Large intestine (tissue), 3 donors: ENCODE measurements at regions not wholly inside any gene's neighbourhood (a gene's known extent, or its start where the extent isn't known, plus 50 kb on each side); places are given as distances from the start of the nearest gene placed in this dataset.

Experiments used
- DNase-seq, 2 donors: peaks; one replicate each; pipeline versions ENCODE4 v3.0.0 to v3.0.0-alpha.2; 2013
- H3K27ac ChIP-seq: one replicate; pipeline ENCODE4 v1.5.1; 2013; ENCODE audit warnings: low read length
- H3K27me3 ChIP-seq: 2 replicates; pipeline ENCODE4 v1.6.1; 2013; ENCODE audit warnings: low read length; ENCODE audit not compliant: control insufficient read depth, insufficient read depth
- H3K36me3 ChIP-seq: 2 replicates; pipeline ENCODE4 v1.6.1; 2013; ENCODE audit warnings: low read length; ENCODE audit not compliant: control insufficient read depth, insufficient read depth
- H3K4me1 ChIP-seq: one replicate; pipeline ENCODE4 v1.6.1; 2013; ENCODE audit warnings: low read length; ENCODE audit not compliant: control insufficient read depth, insufficient read depth
- H3K4me3 ChIP-seq: one replicate; pipeline ENCODE4 v1.5.1; 2013; ENCODE audit warnings: low read length
- H3K9me3 ChIP-seq: one replicate; pipeline ENCODE4 v1.6.1; 2013; ENCODE audit warnings: mild to moderate bottlenecking, low read depth, low read length, moderate library complexity; ENCODE audit not compliant: control insufficient read depth
- WGBS: methylation state at CpG from one replicate; pipeline ENCODE4 v1.1.5; 2013; ENCODE audit warnings: low lambda C conversion rate; ENCODE audit not compliant: insufficient coverage; 5-methylcytosine and 5-hydroxymethylcytosine counted together

GRCh38 chr6:109295774-109296156 lies 86.5 kb downstream of the CD164 start:
- DNase-seq, result no peak
- Histone ChIP-seq H3K27me3 (no peaks in the 10 kb centered on the region), H3K4me3 (no peak overlapping the region), H3K4me1 (peaks cover 48% of the 10 kb centered on the region), H3K9me3 (no peaks in the 10 kb centered on the region), H3K27ac (peak overlapping the region; percentile 48), H3K36me3 (no peaks in the 10 kb centered on the region)
- no CpG with 5 or more reads among the region's 3 CpGs for WGBS

DNA sequence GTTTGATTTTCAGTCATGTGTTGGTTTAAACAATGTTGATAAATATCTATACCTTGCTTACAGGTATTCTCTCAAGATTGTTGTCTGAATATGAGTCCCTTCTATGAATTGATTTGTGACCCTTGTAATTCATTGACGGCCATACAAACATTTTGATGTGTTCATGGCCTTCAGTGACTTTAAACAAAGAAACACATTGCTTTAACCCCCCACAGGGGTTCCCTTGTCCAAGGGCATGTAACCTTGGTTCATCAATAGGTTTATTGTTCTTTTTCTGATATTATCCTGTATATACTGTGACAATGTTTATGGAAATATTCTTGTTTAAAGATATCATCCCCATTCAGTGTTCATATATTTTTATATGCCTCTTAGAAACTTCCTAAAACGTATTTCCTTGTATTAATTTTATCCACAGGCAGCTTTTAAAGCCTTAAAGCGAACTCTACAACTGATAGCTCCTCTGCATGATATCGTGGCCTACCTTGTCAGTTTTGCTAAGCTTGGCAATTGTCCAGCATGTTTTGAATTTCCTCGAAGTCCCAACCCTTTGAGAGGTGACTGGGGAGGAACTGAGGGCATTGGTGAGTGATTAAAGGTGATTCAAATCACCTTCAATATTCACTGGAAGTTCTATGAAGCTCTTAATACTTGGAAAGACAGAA lies 87.0 kb downstream of the CD164 start:
- Histone ChIP-seq H3K36me3 (no peaks in the 10 kb centered on the region), H3K27ac (peak overlapping the region; percentile 48), H3K4me3 (no peak overlapping the region), H3K4me1 (peaks cover 44% of the 10 kb centered on the region), H3K9me3 (peaks cover 4% of the 10 kb centered on the region), H3K27me3 (no peaks in the 10 kb centered on the region)
- WGBS, result 29% methylated on average over 1 of the region's 5 CpGs
- peak in 1 of 2 donors; percentile 63 for DNase-seq

- Histone ChIP-seq H3K4me1 (peaks cover 36% of the 10 kb centered on the region), H3K27me3 (no peaks in the 10 kb centered on the region), H3K36me3 (no peaks in the 10 kb centered on the region), H3K9me3 (peaks cover 6% of the 10 kb centered on the region), H3K4me3 (no peak overlapping the region), H3K27ac (no peak overlapping the region)
- WGBS, result 89% methylated on average over 1 of the region's 2 CpGs
- DNase-seq, result no peak
Measured at GRCh38 chr6:109292983-109293586, 89.2 kb downstream of the CD164 start.

GRCh38 chr6:109292420-109292819 lies 89.8 kb downstream of the CD164 start:
- H3K27ac ChIP-seq, result no peak overlapping the region
- H3K36me3 ChIP-seq, result no peaks in the 10 kb centered on the region
- peaks cover 29% of the 10 kb centered on the region for H3K4me1 ChIP-seq
- H3K4me3 ChIP-seq, result no peak overlapping the region
- H3K9me3 ChIP-seq, result peaks cover 6% of the 10 kb centered on the region
- no CpG with 5 or more reads among the region's 2 CpGs for WGBS
- peak in 1 of 2 donors; percentile 19 for DNase-seq
- H3K27me3 ChIP-seq, result no peaks in the 10 kb centered on the region

GRCh38 chr6:109291902-109292301 lies 90.4 kb downstream of the CD164 start:
- no peak overlapping the region for H3K27ac ChIP-seq
- no peak overlapping the region for H3K4me3 ChIP-seq
- H3K9me3 ChIP-seq, result peaks cover 6% of the 10 kb centered on the region
- H3K27me3 ChIP-seq, result no peaks in the 10 kb centered on the region
- no peaks in the 10 kb centered on the region for H3K36me3 ChIP-seq
- DNase-seq, result no peak
- WGBS, result no CpG with 5 or more reads among the region's 2 CpGs
- peaks cover 24% of the 10 kb centered on the region for H3K4me1 ChIP-seq

DNA sequence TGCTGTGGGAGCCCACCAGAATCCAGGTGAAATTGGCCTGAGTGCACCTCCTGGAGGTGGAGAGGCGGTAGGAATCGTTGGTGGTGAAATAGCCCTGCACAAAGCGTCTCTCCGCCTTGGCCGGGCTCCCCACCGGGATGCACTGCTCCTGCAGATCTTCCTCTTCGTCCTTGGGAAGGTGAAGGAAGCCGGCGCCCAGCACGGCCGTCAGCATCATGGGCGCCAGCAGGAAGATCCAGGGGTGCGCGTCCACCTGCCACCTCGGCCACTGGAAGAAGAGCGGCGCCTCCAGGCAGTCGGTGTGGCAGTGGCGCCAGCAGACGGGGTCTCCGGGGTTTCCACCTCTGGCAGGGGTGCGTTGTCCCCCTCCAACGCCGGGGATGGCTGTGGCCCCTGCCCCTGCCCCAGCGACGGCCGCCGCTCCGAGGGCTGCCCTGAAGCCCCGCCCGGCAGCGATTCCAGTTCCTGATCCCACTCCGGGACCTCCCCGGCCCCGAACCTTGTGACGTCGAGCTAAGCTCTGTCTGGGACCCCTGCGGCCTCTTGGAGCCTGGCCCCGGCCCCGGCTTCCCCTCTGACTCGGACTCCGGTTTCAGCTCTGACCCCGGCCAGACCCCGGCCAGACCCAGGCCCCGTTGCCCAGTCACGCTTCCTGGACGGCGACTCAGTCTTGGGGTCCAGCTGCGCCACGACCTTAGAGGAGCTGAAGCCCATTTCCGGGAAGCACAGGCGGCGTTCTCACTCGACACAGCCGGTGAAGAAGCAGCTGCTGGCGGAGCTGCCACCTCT lies 91.9 kb downstream of the CD164 start:
- Histone ChIP-seq H3K27ac (no peak overlapping the region), H3K27me3 (no peaks in the 10 kb centered on the region), H3K4me3 (no peak overlapping the region), H3K36me3 (no peaks in the 10 kb centered on the region), H3K4me1 (peaks cover 20% of the 10 kb centered on the region), H3K9me3 (peaks cover 6% of the 10 kb centered on the region)
- DNase-seq, result no peak
- no CpG with 5 or more reads among the region's 56 CpGs for WGBS

GRCh38 chr6:109285366-109285765 lies 96.9 kb downstream of the CD164 start:
- Histone ChIP-seq H3K9me3 (peaks cover 3% of the 10 kb centered on the region), H3K27me3 (no peaks in the 10 kb centered on the region), H3K36me3 (no peaks in the 10 kb centered on the region), H3K4me1 (peaks cover 11% of the 10 kb centered on the region), H3K4me3 (no peak overlapping the region), H3K27ac (no peak overlapping the region)
- no CpG with 5 or more reads among the region's 3 CpGs for whole genome bisulfite sequencing
- peak in 1 of 2 donors; percentile 27 for DNase-seq

- H3K27me3 ChIP-seq, result no peaks in the 10 kb centered on the region
- H3K9me3 ChIP-seq, result no peaks in the 10 kb centered on the region
- H3K4me1 ChIP-seq, result peaks cover 11% of the 10 kb centered on the region
- H3K36me3 ChIP-seq, result no peaks in the 10 kb centered on the region
- no peak overlapping the region for H3K4me3 ChIP-seq
- WGBS, result no CpG with 5 or more reads among the region's 2 CpGs
- no peak for DNase-seq
- H3K27ac ChIP-seq, result no peak overlapping the region
Measured at GRCh38 chr6:109284675-109285074, 97.6 kb downstream of the CD164 start.

DNA sequence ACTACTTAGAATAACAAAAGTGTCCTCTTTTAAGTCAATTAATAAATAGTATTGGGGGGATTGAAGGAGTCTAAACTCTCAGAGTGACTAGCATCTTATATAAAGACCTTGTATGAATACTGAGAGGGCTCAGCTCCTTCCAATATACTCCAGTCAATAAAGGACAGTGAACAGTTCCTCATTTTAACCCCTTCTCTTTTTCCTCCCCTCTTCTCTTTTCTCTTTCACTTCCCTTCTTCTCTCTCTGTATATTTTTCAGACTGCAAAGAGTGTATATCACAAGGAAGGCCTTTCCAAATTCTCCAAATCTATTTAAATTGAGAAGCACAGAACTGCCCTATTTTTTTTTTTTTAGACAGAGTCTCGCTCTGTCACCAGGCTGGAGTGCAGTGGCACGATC lies 99.5 kb downstream of the CD164 start:
- Histone ChIP-seq H3K4me1 (peaks cover 11% of the 10 kb centered on the region), H3K4me3 (no peak overlapping the region), H3K36me3 (no peaks in the 10 kb centered on the region), H3K27me3 (no peaks in the 10 kb centered on the region), H3K27ac (no peak overlapping the region), H3K9me3 (no peaks in the 10 kb centered on the region)
- DNase-seq, result no peak
- WGBS, result no CpG with 5 or more reads among the region's 2 CpGs

DNA sequence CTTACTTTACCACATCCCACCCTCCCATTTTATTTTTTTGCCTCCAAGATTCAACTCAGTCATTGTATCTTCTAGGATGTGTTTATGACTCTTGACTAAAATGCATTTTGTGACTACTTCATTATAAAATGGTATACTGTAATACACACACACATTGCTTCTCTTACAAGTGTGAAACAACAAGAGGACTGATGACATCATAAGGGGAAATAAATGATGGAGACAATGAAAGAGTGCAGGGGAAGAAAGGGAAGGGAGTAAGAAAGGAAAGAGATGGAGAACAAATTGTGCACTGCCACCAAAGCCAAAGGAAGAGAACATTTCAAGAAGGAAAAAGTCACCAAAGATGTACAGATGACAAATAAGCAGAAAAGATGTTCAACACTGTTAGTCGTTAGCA lies 102.6 kb downstream of the CD164 start:
- no peaks in the 10 kb centered on the region for H3K27me3 ChIP-seq
- H3K27ac ChIP-seq, result no peak overlapping the region
- no CpG with 5 or more reads among the region's 1 CpG for WGBS
- H3K4me1 ChIP-seq, result no peaks in the 10 kb centered on the region
- no peak overlapping the region for H3K4me3 ChIP-seq
- no peak for DNase-seq
- H3K9me3 ChIP-seq, result no peaks in the 10 kb centered on the region
- no peaks in the 10 kb centered on the region for H3K36me3 ChIP-seq
